HTR-8/SVneo (cell line): ENCODE measurements at regions not wholly inside any gene's neighbourhood (a gene's known extent, or its start where the extent isn't known, plus 50 kb on each side); places are given as distances from the start of the nearest gene placed in this dataset.

Experiments
- DNase-seq: peaks from one replicate; pipeline ENCODE4 v3.0.0; 2011; ENCODE audit warnings: low spot score, mixed read lengths; ENCODE audit not compliant: insufficient read length
- FAIRE-seq: peaks from 2 replicates; lab custom pipeline; 2011; peaks lifted over from hg19 to GRCh38; lab: Jason Lieb, UNC

DNA sequence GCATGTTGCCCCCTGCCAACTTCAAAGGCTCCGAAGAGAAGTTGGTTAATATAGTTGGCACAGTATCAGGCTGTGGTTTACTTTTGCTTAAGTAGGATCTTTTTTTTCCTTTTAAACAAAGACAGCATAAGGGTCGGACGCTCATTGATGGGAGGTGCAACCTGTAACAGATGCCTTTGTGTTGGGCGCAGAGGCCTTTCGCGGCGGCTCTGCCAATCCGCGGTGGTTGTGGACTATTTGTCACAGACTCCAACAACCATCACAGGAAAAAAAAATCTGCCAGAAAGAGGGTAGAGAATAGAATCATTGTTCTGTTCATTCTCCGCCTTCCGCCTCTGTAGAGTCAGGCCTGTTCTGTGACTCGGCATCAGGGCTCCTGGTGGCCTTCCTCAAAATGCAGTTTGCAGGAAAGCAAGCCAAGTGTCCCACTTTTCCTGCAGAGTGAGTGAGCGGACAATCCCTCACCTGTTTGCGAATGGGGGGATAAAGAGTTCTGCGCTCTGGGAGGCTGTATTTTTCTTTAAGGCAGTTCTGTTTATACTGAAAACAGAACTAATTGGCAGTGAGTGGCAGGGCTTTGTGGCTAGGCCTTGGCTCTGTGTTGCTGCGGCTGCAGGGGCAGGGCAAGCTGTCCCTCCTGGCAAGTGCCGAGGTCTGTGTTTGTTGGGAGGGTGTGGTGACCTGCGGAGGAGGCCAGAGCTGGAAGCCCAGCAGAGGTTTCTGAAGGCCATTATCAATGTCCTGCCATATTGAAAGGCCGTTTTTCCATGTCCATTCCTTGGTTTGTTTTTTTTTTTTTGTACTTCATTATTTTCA lies 83.0 kb upstream of the PIWIL1 start:
- FAIRE-seq (no peak), DNase-seq (no peak)

DNA sequence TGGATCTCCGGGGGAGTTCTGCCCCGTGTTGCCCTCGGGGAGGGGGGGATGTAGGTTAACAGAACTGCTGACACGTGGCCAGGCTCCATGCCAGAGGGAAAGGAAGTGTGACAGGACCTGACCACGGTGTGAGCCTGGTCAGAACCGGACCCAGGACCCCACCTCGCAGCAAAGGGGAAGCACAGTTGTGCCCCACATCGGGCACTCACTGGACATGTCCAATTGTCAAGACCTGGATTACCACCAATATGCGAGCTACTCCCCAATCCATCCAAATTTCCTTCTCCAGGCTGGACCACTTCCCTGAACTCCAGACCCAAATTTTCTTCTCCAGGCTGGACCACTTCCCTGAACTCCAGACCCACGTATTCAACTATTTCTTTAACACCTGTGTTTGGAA lies 78.8 kb upstream of the PIWIL1 start:
- DNase-seq: no peak
- no peak for FAIRE-seq

DNA sequence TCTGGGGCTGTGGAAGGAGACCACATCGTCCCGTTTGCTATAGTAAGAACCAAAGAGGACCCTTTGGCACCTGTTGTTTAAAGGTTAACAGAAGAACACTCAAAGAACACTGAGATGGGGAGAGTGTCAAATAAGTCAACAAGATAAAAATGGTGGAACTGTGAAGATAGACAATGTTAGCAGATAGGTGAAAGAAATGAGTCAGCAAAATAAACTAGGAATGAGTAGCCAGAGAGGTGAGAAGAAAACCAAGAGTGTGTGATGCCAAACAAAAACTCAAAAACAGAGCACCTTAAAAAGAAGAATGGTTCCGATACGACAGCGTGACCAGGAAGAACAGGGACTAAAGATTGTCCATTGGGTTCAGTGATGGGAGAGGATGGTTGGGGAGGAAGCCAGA lies 74.7 kb upstream of the PIWIL1 start:
- no peak for FAIRE-seq
- no peak for DNase-seq

DNA sequence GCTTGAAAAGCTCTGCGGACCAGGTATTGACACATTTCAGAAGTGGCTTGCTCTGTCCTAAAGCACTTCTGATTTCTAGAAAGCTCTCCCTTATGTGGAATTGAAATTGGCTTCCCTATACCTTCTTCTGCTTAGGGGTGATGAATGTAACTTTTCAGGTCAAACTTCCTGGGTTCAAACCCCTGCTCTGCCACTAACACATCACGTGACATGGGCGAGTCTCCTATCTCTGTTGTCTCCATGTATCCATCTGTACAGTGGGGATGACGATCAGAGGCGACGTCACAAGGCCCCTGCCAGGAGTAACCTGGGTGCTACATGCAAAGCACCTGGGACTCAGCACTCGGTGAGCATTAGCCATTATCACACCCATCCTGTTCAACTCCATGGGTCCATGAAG lies 73.7 kb upstream of the PIWIL1 start:
- no peak for FAIRE-seq

DNA sequence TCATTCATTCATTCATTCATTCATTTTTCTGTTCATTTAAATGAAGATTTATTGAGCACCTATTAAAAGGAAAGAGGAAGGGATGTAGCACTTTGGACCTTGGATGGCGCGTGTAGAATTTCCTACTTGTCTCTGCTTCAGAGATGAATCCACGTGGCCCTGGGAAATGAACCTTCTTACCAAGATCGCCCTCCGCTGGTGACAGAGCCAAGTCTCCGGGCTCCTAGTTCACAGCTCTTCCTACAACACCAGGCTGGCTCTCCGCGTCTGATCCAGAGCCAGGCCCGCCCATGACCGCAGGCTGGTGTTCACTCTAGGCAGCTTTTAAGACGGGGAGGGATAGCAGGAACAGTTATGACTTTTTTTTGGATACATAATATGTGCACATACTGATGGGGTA lies 70.9 kb upstream of the PIWIL1 start:
- FAIRE-seq (no peak), DNase-seq (no peak)

More for the DNA sequence above, 73.7 kb upstream of the PIWIL1 start:
- no peak for DNase-seq

DNA sequence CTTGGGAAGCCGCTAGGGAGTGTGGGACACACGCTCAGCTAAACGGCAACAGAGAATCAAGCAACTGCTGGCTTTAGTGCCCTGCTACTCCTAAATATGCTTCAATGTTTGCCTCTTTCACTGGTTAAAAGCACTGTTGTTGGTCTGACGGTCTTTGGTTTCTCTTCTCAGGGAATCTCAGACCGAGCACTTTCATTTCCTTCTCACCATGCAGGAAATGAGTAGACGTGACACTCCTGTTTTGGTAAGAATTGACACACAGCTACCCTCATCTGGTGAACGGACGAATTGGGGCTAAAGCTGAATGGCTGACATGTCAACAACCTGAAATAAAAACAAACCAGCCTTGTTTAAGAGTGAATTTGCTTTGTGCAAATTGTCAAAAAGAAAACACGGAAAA lies 57.5 kb upstream of the PIWIL1 start:
- DNase-seq (no peak), FAIRE-seq (no peak)

DNA sequence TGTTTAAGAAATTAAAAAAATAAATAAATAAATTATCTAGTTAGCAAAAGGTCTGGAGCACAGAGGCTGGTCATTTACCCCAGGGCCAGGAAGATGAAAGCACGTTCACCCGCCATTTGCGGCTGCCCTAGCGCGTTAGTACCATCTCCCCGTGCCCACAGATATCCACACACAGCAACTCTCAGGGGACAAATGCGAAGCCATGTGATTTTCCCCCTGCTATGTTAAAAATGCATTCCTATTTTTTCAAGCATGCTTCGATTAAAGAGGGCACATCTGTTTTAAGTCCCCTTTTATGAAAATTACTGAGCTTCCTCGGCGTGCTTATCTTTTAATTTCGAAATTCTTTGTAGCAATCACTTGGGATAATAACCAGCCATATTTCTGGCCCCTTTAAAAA lies 56.9 kb upstream of the PIWIL1 start:
- FAIRE-seq (no peak), DNase-seq (no peak)

DNA sequence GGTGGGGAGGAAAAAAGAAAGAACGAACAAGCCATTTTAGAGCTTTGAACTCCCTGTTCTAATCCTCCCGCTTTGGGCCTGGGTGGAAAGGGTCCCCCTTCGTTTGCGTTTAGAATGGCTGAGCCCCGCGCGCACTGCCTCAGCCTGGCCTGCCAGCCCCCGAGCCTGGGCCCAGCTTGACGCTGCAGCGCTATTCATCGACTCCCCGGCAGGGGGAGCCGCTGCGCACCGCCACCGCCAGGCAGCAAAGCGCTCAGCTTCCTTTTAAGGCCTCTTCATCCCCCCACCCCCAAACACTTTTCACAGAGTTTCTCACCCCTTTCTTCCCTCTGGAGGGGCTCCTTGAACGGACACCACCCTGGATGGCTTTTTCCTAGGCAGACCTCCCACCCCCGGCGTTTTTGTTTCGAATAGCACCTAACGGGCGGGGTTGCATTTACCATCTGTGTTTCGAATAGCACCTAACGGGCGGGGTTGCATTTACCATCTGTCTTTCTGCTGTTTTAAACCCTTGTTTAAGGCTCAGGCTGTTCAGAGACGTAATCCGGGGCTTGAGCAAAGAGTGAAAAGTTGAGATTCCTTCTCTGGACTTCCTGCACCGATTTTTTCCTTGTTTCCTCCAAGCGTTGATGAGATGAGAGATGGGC lies 56.4 kb upstream of the PIWIL1 start:
- DNase-seq: no peak
- no peak for FAIRE-seq

DNA sequence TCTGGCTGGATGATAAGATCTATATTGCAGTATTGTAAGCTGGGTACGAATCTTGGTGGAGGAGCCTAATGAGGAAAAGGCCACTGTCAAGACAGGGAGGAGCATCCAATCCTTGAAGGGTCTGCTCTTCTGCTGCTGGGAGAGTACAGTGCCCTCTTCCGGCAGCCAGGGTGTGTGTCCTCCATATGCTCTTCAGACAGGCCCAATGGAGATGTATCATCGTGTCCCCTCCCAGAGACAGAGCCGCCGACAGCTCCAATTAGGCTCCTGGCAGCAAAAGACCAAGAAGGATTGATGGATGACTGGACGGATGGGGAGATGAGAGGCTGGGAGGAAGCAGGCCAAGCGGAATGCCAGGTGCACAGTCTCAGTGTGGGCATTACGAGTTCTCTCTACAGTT lies 51.6 kb upstream of the PIWIL1 start:
- no peak for DNase-seq

DNA sequence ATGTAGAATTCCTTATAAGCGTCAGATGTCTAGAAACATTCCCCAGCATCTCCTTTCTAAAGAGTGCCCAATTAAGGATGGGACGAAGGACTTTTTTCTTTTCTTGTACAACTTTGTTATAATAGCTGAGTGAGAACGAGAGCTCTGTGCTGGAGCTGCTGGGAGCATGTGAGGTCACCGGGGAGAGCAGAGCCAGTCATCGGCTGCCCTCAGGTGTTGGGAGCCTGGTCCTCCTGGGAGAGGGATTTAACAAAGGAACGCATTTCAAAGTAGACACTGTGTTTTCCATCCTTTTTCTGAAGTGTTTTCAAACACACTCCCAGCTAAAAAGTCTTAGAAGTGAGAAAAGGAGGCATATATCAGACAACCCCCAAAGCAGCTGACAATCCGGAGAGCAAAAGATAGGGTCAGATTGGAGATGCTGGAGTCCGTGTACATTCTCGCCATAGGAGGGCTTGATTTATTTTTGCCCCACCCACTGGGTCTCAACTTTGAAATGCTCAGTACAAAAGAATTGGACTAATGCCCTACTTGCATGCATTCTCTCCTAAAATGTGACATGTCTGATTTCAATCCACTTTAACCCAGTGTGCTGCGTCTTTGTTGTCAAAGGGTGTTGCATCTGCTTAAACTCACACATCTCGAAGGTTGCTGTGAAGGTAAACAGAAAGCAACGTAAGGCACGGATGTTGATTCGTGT lies 50.8 kb upstream of the PIWIL1 start:
- DNase-seq (no peak), FAIRE-seq (no peak)

More for the DNA sequence above, 51.6 kb upstream of the PIWIL1 start:
- FAIRE-seq: no peak
